GDM1 (cell line): ENCODE measurements at regions not wholly inside any gene's neighbourhood (a gene's known extent, or its start where the extent isn't known, plus 50 kb on each side); places are given as distances from the start of the nearest gene placed in this dataset.
"Not testable (repeated sequence)": the region's sequence is repeated elsewhere in the genome, so short reads cannot be mapped to it uniquely, and the experiment has no call there.

Source experiments
- DNase-seq: peaks from one replicate; lab custom pipeline; 2025; lab: John Stamatoyannopoulos, UW

- no peak for DNase-seq
Measured at GRCh38 chr3:16769525-16769924, 115.2 kb upstream of the PLCL2 start.

GRCh38 chr3:16770021-16770420, 114.7 kb upstream of the PLCL2 start:
- no peak for DNase-seq

- no peak for DNase-seq
Measured at GRCh38 chr3:16770792-16771191, 114.0 kb upstream of the PLCL2 start.

- not testable (repeated sequence) for DNase-seq
Measured at GRCh38 chr3:16773594-16773993, 111.2 kb upstream of the PLCL2 start.

GRCh38 chr3:16774536-16774935, 110.2 kb upstream of the PLCL2 start:
- DNase-seq: not testable (repeated sequence)

- no peak for DNase-seq
Measured at GRCh38 chr3:16784973-16785372, 99.8 kb upstream of the PLCL2 start.

GRCh38 chr3:16785465-16785864, 99.3 kb upstream of the PLCL2 start:
- no peak for DNase-seq

GRCh38 chr3:16788440-16789056, 96.2 kb upstream of the PLCL2 start:
- peak; percentile 31 for DNase-seq

GRCh38 chr3:16789344-16790120, 95.2 kb upstream of the PLCL2 start:
- no peak for DNase-seq

- no peak for DNase-seq
Measured at GRCh38 chr3:16790432-16791400, 94.0 kb upstream of the PLCL2 start.

GRCh38 chr3:16793321-16793720, 91.4 kb upstream of the PLCL2 start:
- DNase-seq: no peak

GRCh38 chr3:16794257-16794656, 90.5 kb upstream of the PLCL2 start:
- no peak for DNase-seq

- no peak for DNase-seq
Measured at GRCh38 chr3:16795581-16795980, 89.2 kb upstream of the PLCL2 start.

GRCh38 chr3:16797831-16798230, 86.9 kb upstream of the PLCL2 start:
- no peak for DNase-seq

- no peak for DNase-seq
Measured at GRCh38 chr3:16798738-16799137, 86.0 kb upstream of the PLCL2 start.

GRCh38 chr3:16800361-16800760, 84.4 kb upstream of the PLCL2 start:
- DNase-seq: no peak

GRCh38 chr3:16801223-16801622, 83.5 kb upstream of the PLCL2 start:
- no peak for DNase-seq

GRCh38 chr3:16801698-16802097, 83.1 kb upstream of the PLCL2 start:
- no peak for DNase-seq

GRCh38 chr3:16802389-16802788, 82.4 kb upstream of the PLCL2 start:
- no peak for DNase-seq

GRCh38 chr3:16803019-16803418, 81.7 kb upstream of the PLCL2 start:
- DNase-seq: no peak

GRCh38 chr3:16807391-16807790, 77.4 kb upstream of the PLCL2 start:
- no peak for DNase-seq

GRCh38 chr3:16808393-16809107, 76.2 kb upstream of the PLCL2 start:
- DNase-seq: no peak
